ENCODE measurements at regions not wholly inside any gene's neighbourhood (a gene's known extent, or its start where the extent isn't known, plus 50 kb on each side); places are given as distances from the start of the nearest gene placed in this dataset.
A peak's percentile ranks its signal among the peaks of the same experiment; 100 is the strongest.

- Mint-ChIP-seq H3K4me1 (ENCODE audit: low read depth) (peaks cover 62% of the 10 kb centered on the region), H3K36me3 (ENCODE audit: low read depth) (peaks cover 36% of the 10 kb centered on the region), H3K27me3 (ENCODE audit: insufficient read depth) (peaks cover 4% of the 10 kb centered on the region), H3K4me3 (no peak overlapping the region), H3K27ac (peak overlapping the region; percentile 46; the same call in 1 of the 2 replicates), H3K9me3 (no peaks in the 10 kb centered on the region)
- no peak for DNase-seq
- no peak for TF ChIP-seq CTCF (IDR thresholded peaks at IDR 0.05)
Observed at GRCh38 chr7:131042269-131043160, 285.2 kb upstream of the MKLN1 start.

- H3K27ac Mint-ChIP-seq, result no peak overlapping the region
- DNase-seq, result no peak
- no peak overlapping the region for H3K4me3 Mint-ChIP-seq
- H3K36me3 Mint-ChIP-seq (ENCODE audit: low read depth), result peaks cover 52% of the 10 kb centered on the region
- no peaks in the 10 kb centered on the region; the same call in none of the 2 replicates for H3K27me3 Mint-ChIP-seq (ENCODE audit: insufficient read depth)
- no peaks in the 10 kb centered on the region for H3K9me3 Mint-ChIP-seq
- TF ChIP-seq CTCF (IDR thresholded peaks at IDR 0.05), result no peak
- H3K4me1 Mint-ChIP-seq (ENCODE audit: low read depth), result peaks cover 60% of the 10 kb centered on the region
Observed at GRCh38 chr7:131045526-131045925, 282.1 kb upstream of the MKLN1 start.

GRCh38 chr7:131046246-131046645, 281.4 kb upstream of the MKLN1 start:
- DNase-seq, result no peak
- Mint-ChIP-seq H3K9me3 (no peaks in the 10 kb centered on the region), H3K36me3 (ENCODE audit: low read depth) (peaks cover 55% of the 10 kb centered on the region), H3K4me3 (no peak overlapping the region), H3K4me1 (ENCODE audit: low read depth) (peaks cover 60% of the 10 kb centered on the region), H3K27ac (no peak overlapping the region), H3K27me3 (ENCODE audit: insufficient read depth) (no peaks in the 10 kb centered on the region; the same call in none of the 2 replicates)
- no peak for TF ChIP-seq CTCF (IDR thresholded peaks at IDR 0.05)

- DNase-seq, result no peak
- Mint-ChIP-seq H3K27ac (no peak overlapping the region), H3K4me3 (no peak overlapping the region), H3K4me1 (ENCODE audit: low read depth) (peaks cover 51% of the 10 kb centered on the region), H3K9me3 (no peaks in the 10 kb centered on the region), H3K27me3 (ENCODE audit: insufficient read depth) (no peaks in the 10 kb centered on the region; the same call in none of the 2 replicates), H3K36me3 (ENCODE audit: low read depth) (peaks cover 49% of the 10 kb centered on the region)
- TF ChIP-seq CTCF (IDR thresholded peaks at IDR 0.05), result no peak
Observed at GRCh38 chr7:131047651-131048304, 279.9 kb upstream of the MKLN1 start.

- no peak for DNase-seq
- Mint-ChIP-seq H3K9me3 (no peaks in the 10 kb centered on the region), H3K36me3 (ENCODE audit: low read depth) (peaks cover 51% of the 10 kb centered on the region), H3K27ac (no peak overlapping the region), H3K4me1 (ENCODE audit: low read depth) (peaks cover 60% of the 10 kb centered on the region), H3K4me3 (no peak overlapping the region), H3K27me3 (ENCODE audit: insufficient read depth) (peaks cover 4% of the 10 kb centered on the region; the same call in 1 of the 2 replicates)
- TF ChIP-seq CTCF (IDR thresholded peaks at IDR 0.05), result no peak
Observed at GRCh38 chr7:131051304-131051703, 276.4 kb upstream of the MKLN1 start.
